22Rv1 (cell line): ENCODE measurements at regions not wholly inside any gene's neighbourhood (a gene's known extent, or its start where the extent isn't known, plus 50 kb on each side); places are given as distances from the start of the nearest gene placed in this dataset.

Experiments used
- CTCF ChIP-seq: fragments of 450-650 bp; IDR thresholded peaks from 2 replicates; pipeline ENCODE4 v1.5.1; 2017; ENCODE audit warnings: mild to moderate bottlenecking
- ZFX ChIP-seq: fragments of 450-650 bp; IDR thresholded peaks from 2 replicates; pipeline ENCODE4 v1.6.1; 2017; ENCODE audit warnings: antibody characterized with exemption, borderline replicate concordance

DNA sequence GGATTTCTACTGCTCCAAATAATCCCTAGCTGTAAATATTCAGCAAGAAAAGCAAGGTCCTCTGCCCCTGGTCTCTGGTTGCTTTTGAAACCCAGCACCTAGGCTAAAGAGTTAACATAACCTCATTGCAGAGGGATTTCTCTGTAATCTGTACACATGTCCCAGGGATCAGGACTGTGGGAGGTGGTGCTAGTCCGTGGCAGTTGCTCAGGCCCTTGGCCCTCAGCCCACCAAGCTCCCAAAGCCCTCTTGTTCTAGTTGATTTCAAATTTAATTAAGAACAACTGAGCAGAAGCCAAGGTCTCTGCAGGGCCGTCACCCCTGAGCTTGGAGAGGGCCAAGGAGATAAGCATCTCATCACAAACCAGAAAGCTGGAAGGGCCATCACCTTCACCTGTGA lies 181.1 kb downstream of the SOX9 start:
- TF ChIP-seq CTCF = no peak
- TF ChIP-seq ZFX = no peak
